Liver (tissue), 8 donors: ENCODE measurements at regions not wholly inside any gene's neighbourhood (a gene's known extent, or its start where the extent isn't known, plus 50 kb on each side); places are given as distances from the start of the nearest gene placed in this dataset.

Experiments
- DNase-seq: peaks from one replicate; pipeline ENCODE4 v3.0.0-alpha.2; 2017; ENCODE audit warnings: low spot score
- H3K27ac ChIP-seq, 2 donors: one replicate each; pipeline ENCODE4 v1.7.0; 2013; ENCODE audit warnings: inconsistent platforms in 2 of 2, low read length in 2 of 2, control low read depth in 1 of 2, low read depth in 1 of 2, mild to moderate bottlenecking in 1 of 2
- H3K27me3 ChIP-seq, 4 donors: one replicate each; pipeline versions ENCODE4 v1.6.1 to v1.7.0; 2013; ENCODE audit warnings: low read length in 3 of 4, inconsistent platforms in 1 of 4, mild to moderate bottlenecking in 1 of 4, moderate library complexity in 1 of 4; ENCODE audit not compliant: control insufficient read depth in 4 of 4, insufficient read depth in 4 of 4
- H3K36me3 ChIP-seq, 4 donors: one replicate each; pipeline versions ENCODE4 v1.6.1 to v1.7.0; 2013; ENCODE audit warnings: low read length in 3 of 4, mild to moderate bottlenecking in 3 of 4, low read depth in 1 of 4, moderate library complexity in 1 of 4; ENCODE audit not compliant: control insufficient read depth in 4 of 4, insufficient read depth in 3 of 4
- H3K4me1 ChIP-seq, 4 donors: one replicate each; pipeline versions ENCODE4 v1.6.1 to v1.7.0; 2013; ENCODE audit warnings: low read length in 3 of 4, mild to moderate bottlenecking in 3 of 4, moderate library complexity in 1 of 4; ENCODE audit not compliant: control insufficient read depth in 4 of 4, insufficient read depth in 4 of 4
- H3K4me3 ChIP-seq, 3 donors: one replicate each; pipeline versions ENCODE4 v1.6.1 to v1.7.0; 2013; ENCODE audit warnings: low read length in 3 of 3, control low read depth in 1 of 3, low read depth in 1 of 3, mild to moderate bottlenecking in 1 of 3
- H3K9ac ChIP-seq, 2 donors: one replicate each; pipeline ENCODE4 v1.7.0; 2013; ENCODE audit warnings: low read length in 2 of 2, mild to moderate bottlenecking in 2 of 2, moderate library complexity in 2 of 2, control low read depth in 1 of 2, low read depth in 1 of 2
- H3K9me3 ChIP-seq, 4 donors: one replicate each; pipeline versions ENCODE4 v1.6.1 to v1.7.0; 2013; ENCODE audit warnings: low read length in 3 of 4; ENCODE audit not compliant: control insufficient read depth in 4 of 4
- FOXA1 ChIP-seq: IDR thresholded peaks from 2 replicates; pipeline ENCODE4 v1.6.1; 2016; ENCODE audit warnings: antibody characterized with exemption
- FOXA2 ChIP-seq: IDR thresholded peaks from 2 replicates; pipeline ENCODE4 v1.6.1; 2016; ENCODE audit warnings: antibody characterized with exemption
- JUND ChIP-seq, 2 donors: IDR thresholded peaks; 2 replicates each; pipeline ENCODE4 v1.6.1; 2016; ENCODE audit warnings: antibody characterized with exemption in 2 of 2
- MAX ChIP-seq: IDR thresholded peaks from 2 replicates; pipeline ENCODE4 v1.6.1; 2016; ENCODE audit warnings: antibody characterized with exemption
- RAD21 ChIP-seq, 2 donors: IDR thresholded peaks; 2 replicates each; pipeline ENCODE4 v1.6.1; 2016; ENCODE audit warnings: antibody characterized with exemption in 2 of 2, mild to moderate bottlenecking in 2 of 2
- RXRA ChIP-seq, 2 donors: IDR thresholded peaks; 2 replicates each; pipeline ENCODE4 v1.6.1; 2017 to 2018; ENCODE audit warnings: antibody characterized with exemption in 2 of 2, mild to moderate bottlenecking in 1 of 2
- SP1 ChIP-seq: IDR thresholded peaks from 2 replicates; pipeline ENCODE4 v1.6.1; 2018; ENCODE audit warnings: antibody characterized with exemption, mild to moderate bottlenecking
- TAF1 ChIP-seq: conservative IDR thresholded peaks from 2 replicates; pipeline ENCODE4 v1.6.1; 2016; ENCODE audit warnings: antibody characterized with exemption, mild to moderate bottlenecking
- YY1 ChIP-seq: IDR thresholded peaks from 2 replicates; pipeline ENCODE4 v1.6.1; 2016; ENCODE audit warnings: antibody characterized with exemption, mild to moderate bottlenecking
- ZBTB33 ChIP-seq: IDR thresholded peaks from 2 replicates; pipeline ENCODE4 v1.6.1; 2016; ENCODE audit warnings: antibody characterized with exemption
- WGBS: extraction: QIAGEN DNeasy Blood & Tissue Kit; methylation state at CpG from one replicate; pipeline ENCODE4 v1.1.7; 2013; 5-methylcytosine and 5-hydroxymethylcytosine counted together
- TF ChIP-seq, protein P1 (sequence below): IDR thresholded peaks from 2 replicates; pipeline ENCODE4 v1.6.1; 2016; ENCODE audit warnings: antibody characterized with exemption, mild to moderate bottlenecking
- TF ChIP-seq, protein P2 (sequence below): fragments of 150-350 bp; IDR thresholded peaks from 2 replicates; pipeline ENCODE4 v1.5.1; 2017; ENCODE audit warnings: improper control_type of control experiment, low read depth, low read length; ENCODE audit not compliant: missing input control
- donor health status: healthy.
- donor health status: healthy.
- donor health status: healthy.
- donor health status: healthy.
- donor health status: healthy.

GRCh38 chr5:117263231-117263630, 688.6 kb upstream of the SEMA6A start:
- TF ChIP-seq SP1: no peak
- no peak for TF ChIP-seq FOXA2
- TF ChIP-seq FOXA1: no peak
- TF ChIP-seq, protein P1, sequence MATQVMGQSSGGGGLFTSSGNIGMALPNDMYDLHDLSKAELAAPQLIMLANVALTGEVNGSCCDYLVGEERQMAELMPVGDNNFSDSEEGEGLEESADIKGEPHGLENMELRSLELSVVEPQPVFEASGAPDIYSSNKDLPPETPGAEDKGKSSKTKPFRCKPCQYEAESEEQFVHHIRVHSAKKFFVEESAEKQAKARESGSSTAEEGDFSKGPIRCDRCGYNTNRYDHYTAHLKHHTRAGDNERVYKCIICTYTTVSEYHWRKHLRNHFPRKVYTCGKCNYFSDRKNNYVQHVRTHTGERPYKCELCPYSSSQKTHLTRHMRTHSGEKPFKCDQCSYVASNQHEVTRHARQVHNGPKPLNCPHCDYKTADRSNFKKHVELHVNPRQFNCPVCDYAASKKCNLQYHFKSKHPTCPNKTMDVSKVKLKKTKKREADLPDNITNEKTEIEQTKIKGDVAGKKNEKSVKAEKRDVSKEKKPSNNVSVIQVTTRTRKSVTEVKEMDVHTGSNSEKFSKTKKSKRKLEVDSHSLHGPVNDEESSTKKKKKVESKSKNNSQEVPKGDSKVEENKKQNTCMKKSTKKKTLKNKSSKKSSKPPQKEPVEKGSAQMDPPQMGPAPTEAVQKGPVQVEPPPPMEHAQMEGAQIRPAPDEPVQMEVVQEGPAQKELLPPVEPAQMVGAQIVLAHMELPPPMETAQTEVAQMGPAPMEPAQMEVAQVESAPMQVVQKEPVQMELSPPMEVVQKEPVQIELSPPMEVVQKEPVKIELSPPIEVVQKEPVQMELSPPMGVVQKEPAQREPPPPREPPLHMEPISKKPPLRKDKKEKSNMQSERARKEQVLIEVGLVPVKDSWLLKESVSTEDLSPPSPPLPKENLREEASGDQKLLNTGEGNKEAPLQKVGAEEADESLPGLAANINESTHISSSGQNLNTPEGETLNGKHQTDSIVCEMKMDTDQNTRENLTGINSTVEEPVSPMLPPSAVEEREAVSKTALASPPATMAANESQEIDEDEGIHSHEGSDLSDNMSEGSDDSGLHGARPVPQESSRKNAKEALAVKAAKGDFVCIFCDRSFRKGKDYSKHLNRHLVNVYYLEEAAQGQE: no peak
- no peak for TF ChIP-seq RAD21 (IDR thresholded peaks at IDR 0.05)
- TF ChIP-seq YY1: no peak
- no peak for TF ChIP-seq ZBTB33
- TF ChIP-seq JUND (IDR thresholded peaks at IDR 0.05): no peak
- TF ChIP-seq MAX: no peak
- no peak for TF ChIP-seq RXRA (IDR thresholded peaks at IDR 0.05)
- TF ChIP-seq, protein P2, sequence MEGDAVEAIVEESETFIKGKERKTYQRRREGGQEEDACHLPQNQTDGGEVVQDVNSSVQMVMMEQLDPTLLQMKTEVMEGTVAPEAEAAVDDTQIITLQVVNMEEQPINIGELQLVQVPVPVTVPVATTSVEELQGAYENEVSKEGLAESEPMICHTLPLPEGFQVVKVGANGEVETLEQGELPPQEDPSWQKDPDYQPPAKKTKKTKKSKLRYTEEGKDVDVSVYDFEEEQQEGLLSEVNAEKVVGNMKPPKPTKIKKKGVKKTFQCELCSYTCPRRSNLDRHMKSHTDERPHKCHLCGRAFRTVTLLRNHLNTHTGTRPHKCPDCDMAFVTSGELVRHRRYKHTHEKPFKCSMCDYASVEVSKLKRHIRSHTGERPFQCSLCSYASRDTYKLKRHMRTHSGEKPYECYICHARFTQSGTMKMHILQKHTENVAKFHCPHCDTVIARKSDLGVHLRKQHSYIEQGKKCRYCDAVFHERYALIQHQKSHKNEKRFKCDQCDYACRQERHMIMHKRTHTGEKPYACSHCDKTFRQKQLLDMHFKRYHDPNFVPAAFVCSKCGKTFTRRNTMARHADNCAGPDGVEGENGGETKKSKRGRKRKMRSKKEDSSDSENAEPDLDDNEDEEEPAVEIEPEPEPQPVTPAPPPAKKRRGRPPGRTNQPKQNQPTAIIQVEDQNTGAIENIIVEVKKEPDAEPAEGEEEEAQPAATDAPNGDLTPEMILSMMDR: no peak
- no peak for TF ChIP-seq TAF1
- no peaks in the 10 kb centered on the region for H3K9me3 ChIP-seq
- H3K27me3 ChIP-seq: no peaks in the 10 kb centered on the region
- no peaks in the 10 kb centered on the region for H3K36me3 ChIP-seq
- H3K27ac ChIP-seq: no peak overlapping the region
- H3K4me1 ChIP-seq: no peaks in the 10 kb centered on the region
- WGBS: 69% methylated on average over 1 of the region's 1 CpG
- H3K4me3 ChIP-seq: no peak overlapping the region
- H3K9ac ChIP-seq: no peak overlapping the region
- DNase-seq: no peak

DNA sequence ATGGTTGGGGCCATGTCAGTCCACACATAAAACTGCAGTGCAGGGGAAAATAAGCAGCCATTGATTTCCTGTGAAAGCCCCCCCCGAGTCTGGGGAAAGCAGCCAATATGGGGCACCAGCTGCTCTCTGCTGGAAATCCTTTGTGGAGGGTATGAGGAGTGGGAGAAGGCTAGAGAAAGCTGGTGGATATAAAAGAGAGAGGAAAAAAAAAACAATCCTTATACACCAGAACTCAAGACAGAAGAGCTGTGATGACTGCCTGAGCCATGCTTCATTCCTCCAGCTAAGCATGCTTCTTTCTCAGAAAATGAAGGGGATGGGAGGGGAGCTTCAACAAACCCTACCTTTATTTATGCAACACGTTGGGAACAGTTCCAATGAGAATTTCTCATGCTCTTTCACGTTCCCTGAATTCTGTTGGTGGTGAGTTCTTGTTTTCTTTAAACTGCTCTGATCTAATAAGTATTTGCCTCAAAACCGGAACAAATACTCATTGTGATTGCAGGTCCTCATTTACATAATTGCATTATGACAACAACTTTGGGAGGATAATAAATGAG, 688.0 kb upstream of the SEMA6A start:
- Histone ChIP-seq H3K9me3 (no peaks in the 10 kb centered on the region), H3K27ac (no peak overlapping the region), H3K4me1 (no peaks in the 10 kb centered on the region), H3K4me3 (no peak overlapping the region), H3K27me3 (no peaks in the 10 kb centered on the region), H3K9ac (no peak overlapping the region), H3K36me3 (no peaks in the 10 kb centered on the region)
- DNase-seq: no peak
- no peak for TF ChIP-seq FOXA1
- 53% methylated on average over 4 of the region's 4 CpGs for WGBS
